ENCODE measurements at regions not wholly inside any gene's neighbourhood (a gene's known extent, or its start where the extent isn't known, plus 50 kb on each side); places are given as distances from the start of the nearest gene placed in this dataset.
A peak's percentile ranks its signal among the peaks of the same experiment; 100 is the strongest.

DNA sequence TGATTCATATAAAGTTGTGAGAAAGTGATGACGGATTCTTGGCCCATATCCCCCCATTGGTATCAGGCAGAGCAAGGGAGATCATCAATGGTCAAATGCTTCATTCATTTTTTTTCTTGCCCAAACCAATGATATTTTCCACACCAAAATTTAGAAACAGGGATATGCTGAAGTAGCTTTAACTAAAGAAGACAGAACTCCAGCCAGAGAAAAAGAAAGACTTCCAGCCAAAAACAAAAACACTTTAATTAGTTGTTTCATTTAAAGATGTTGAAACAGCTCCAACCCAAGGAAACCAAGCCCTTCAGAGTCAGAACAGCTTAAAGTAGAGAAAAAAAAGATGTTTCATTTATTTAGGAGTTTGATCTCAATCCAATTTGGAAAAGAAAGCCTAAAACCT, 358.9 kb upstream of the NBEA start:
- H3K27ac ChIP-seq (ENCODE audit: low read length): no peak overlapping the region
- TF ChIP-seq, protein P1, sequence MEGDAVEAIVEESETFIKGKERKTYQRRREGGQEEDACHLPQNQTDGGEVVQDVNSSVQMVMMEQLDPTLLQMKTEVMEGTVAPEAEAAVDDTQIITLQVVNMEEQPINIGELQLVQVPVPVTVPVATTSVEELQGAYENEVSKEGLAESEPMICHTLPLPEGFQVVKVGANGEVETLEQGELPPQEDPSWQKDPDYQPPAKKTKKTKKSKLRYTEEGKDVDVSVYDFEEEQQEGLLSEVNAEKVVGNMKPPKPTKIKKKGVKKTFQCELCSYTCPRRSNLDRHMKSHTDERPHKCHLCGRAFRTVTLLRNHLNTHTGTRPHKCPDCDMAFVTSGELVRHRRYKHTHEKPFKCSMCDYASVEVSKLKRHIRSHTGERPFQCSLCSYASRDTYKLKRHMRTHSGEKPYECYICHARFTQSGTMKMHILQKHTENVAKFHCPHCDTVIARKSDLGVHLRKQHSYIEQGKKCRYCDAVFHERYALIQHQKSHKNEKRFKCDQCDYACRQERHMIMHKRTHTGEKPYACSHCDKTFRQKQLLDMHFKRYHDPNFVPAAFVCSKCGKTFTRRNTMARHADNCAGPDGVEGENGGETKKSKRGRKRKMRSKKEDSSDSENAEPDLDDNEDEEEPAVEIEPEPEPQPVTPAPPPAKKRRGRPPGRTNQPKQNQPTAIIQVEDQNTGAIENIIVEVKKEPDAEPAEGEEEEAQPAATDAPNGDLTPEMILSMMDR (IDR thresholded peaks at IDR 0.05; ENCODE audit: borderline replicate concordance, extremely low read depth, low read length, poor library complexity, severe bottlenecking): no peak
- TF ChIP-seq EZH2 (IDR thresholded peaks at IDR 0.05; ENCODE audit: borderline replicate concordance, low read depth, low read length, severe bottlenecking): no peak
- no peak overlapping the region for H3K4me2 ChIP-seq (ENCODE audit: insufficient read depth, low read length)
- no peaks in the 10 kb centered on the region for H3K36me3 ChIP-seq (ENCODE audit: insufficient read depth, low read length)
- H3K4me3 ChIP-seq (ENCODE audit: low read depth in 1 of 2, low read length in 2 of 2): no peak overlapping the region
- no peaks in the 10 kb centered on the region for H3K79me2 ChIP-seq (ENCODE audit: insufficient read depth, low read length)
- no peaks in the 10 kb centered on the region for H3K9me3 ChIP-seq (ENCODE audit: insufficient read depth, low read length, severe bottlenecking)
- H2AFZ ChIP-seq (ENCODE audit: low read depth, low read length): no peak overlapping the region
- no peaks in the 10 kb centered on the region for H3K27me3 ChIP-seq (ENCODE audit: insufficient read depth, low read length, poor library complexity)
- no peak for DNase-seq
- no peak overlapping the region for H3K9ac ChIP-seq (ENCODE audit: low read depth, low read length)
- H4K20me1 ChIP-seq (ENCODE audit: insufficient read depth, low read length): no peaks in the 10 kb centered on the region
- H3K4me1 ChIP-seq (ENCODE audit: insufficient read depth, low read length): peaks cover 15% of the 10 kb centered on the region
- ATAC-seq (ENCODE audit: insufficient read depth, low read depth): no peak

DNA sequence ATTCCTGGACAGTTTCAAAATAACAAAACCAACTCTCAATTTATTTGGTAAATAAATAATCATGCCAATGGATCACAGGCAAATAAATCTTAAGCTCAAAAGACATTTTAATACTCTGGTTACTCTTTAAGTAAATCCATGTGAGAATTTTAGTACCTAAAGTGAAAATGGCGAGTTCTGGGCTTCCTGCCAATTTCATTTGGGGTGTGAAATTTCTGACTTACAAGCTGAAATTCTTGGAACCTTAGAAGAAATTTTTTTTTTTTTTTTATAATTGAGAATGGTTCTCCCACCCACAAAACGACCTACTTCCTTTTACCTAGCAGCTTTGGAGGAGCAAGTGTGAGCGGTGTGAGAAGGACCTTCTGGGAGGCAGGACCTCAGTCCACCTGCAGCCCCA, 354.5 kb upstream of the NBEA start:
- Histone ChIP-seq H3K27ac (ENCODE audit: low read length) (peak overlapping the region; percentile 66), H3K79me2 (ENCODE audit: insufficient read depth, low read length) (no peaks in the 10 kb centered on the region), H3K4me1 (ENCODE audit: insufficient read depth, low read length) (peaks cover 22% of the 10 kb centered on the region), H3K9me3 (ENCODE audit: insufficient read depth, low read length, severe bottlenecking) (no peaks in the 10 kb centered on the region), H3K4me3 (ENCODE audit: low read depth in 1 of 2, low read length in 2 of 2) (no peak overlapping the region; a peak in 1 of 4 replicates), H2AFZ (ENCODE audit: low read depth, low read length) (peak overlapping the region; percentile 49; the same call in 1 of the 2 replicates), H3K9ac (ENCODE audit: low read depth, low read length) (no peak overlapping the region), H3K4me2 (ENCODE audit: insufficient read depth, low read length) (peak overlapping the region; percentile 49; the same call in 1 of the 2 replicates), H3K36me3 (ENCODE audit: insufficient read depth, low read length) (no peaks in the 10 kb centered on the region), H3K27me3 (ENCODE audit: insufficient read depth, low read length, poor library complexity) (no peaks in the 10 kb centered on the region), H4K20me1 (ENCODE audit: insufficient read depth, low read length) (no peaks in the 10 kb centered on the region)
- DNase-seq (peak; percentile 71), ATAC-seq (ENCODE audit: insufficient read depth, low read depth) (peak; percentile 82)
- TF ChIP-seq EZH2 (IDR thresholded peaks at IDR 0.05; ENCODE audit: borderline replicate concordance, low read depth, low read length, severe bottlenecking): no peak
- TF ChIP-seq, protein P1 (IDR thresholded peaks at IDR 0.05; ENCODE audit: borderline replicate concordance, extremely low read depth, low read length, poor library complexity, severe bottlenecking): no peak

GRCh38 chr13:34588362-34588761, 353.7 kb upstream of the NBEA start:
- H2AFZ ChIP-seq (ENCODE audit: low read depth, low read length): no peak overlapping the region
- peaks cover 22% of the 10 kb centered on the region for H3K4me1 ChIP-seq (ENCODE audit: insufficient read depth, low read length)
- no peaks in the 10 kb centered on the region for H3K9me3 ChIP-seq (ENCODE audit: insufficient read depth, low read length, severe bottlenecking)
- no peaks in the 10 kb centered on the region for H4K20me1 ChIP-seq (ENCODE audit: insufficient read depth, low read length)
- H3K4me3 ChIP-seq (ENCODE audit: low read depth in 1 of 2, low read length in 2 of 2): no peak overlapping the region
- DNase-seq: no peak
- H3K9ac ChIP-seq (ENCODE audit: low read depth, low read length): no peak overlapping the region
- H3K27ac ChIP-seq (ENCODE audit: low read length): peak overlapping the region; percentile 66
- H3K27me3 ChIP-seq (ENCODE audit: insufficient read depth, low read length, poor library complexity): no peaks in the 10 kb centered on the region
- ATAC-seq (ENCODE audit: insufficient read depth, low read depth): peak; percentile 22; the same call in 1 of the 3 replicates
- no peaks in the 10 kb centered on the region for H3K79me2 ChIP-seq (ENCODE audit: insufficient read depth, low read length)
- TF ChIP-seq, protein P1 (IDR thresholded peaks at IDR 0.05; ENCODE audit: borderline replicate concordance, extremely low read depth, low read length, poor library complexity, severe bottlenecking): no peak
- TF ChIP-seq EZH2 (IDR thresholded peaks at IDR 0.05; ENCODE audit: borderline replicate concordance, low read depth, low read length, severe bottlenecking): no peak
- H3K4me2 ChIP-seq (ENCODE audit: insufficient read depth, low read length): peak overlapping the region; percentile 49; the same call in 1 of the 2 replicates
- no peaks in the 10 kb centered on the region for H3K36me3 ChIP-seq (ENCODE audit: insufficient read depth, low read length)

DNA sequence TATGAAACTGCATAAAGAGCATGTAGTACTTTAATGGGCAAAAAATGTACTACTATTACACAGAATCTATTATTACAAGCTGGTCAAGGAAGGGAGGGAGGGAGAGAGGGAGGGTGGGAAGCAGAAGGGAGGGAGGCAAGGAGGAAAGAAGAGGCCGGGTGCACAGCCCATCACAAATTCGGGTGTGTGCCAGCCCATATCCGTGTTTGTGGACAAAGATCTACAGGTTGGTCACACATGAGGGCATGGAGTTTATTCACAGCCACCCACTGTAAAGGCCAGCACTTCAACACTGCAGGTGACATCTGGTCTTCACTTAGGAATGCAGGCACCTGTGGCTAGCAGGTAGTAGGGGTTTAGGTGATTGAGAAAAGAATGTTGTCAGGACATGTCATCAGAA, 352.5 kb upstream of the NBEA start:
- DNase-seq (no peak), ATAC-seq (ENCODE audit: insufficient read depth, low read depth) (no peak)
- no peak overlapping the region for H3K4me3 ChIP-seq (ENCODE audit: low read depth in 1 of 2, low read length in 2 of 2)
- no peaks in the 10 kb centered on the region for H3K79me2 ChIP-seq (ENCODE audit: insufficient read depth, low read length)
- no peaks in the 10 kb centered on the region for H3K36me3 ChIP-seq (ENCODE audit: insufficient read depth, low read length)
- H3K4me1 ChIP-seq (ENCODE audit: insufficient read depth, low read length): peaks cover 22% of the 10 kb centered on the region
- no peak overlapping the region for H3K4me2 ChIP-seq (ENCODE audit: insufficient read depth, low read length)
- no peaks in the 10 kb centered on the region for H3K9me3 ChIP-seq (ENCODE audit: insufficient read depth, low read length, severe bottlenecking)
- no peaks in the 10 kb centered on the region for H3K27me3 ChIP-seq (ENCODE audit: insufficient read depth, low read length, poor library complexity)
- TF ChIP-seq, protein P1 (IDR thresholded peaks at IDR 0.05; ENCODE audit: borderline replicate concordance, extremely low read depth, low read length, poor library complexity, severe bottlenecking): no peak
- no peak for TF ChIP-seq EZH2 (IDR thresholded peaks at IDR 0.05; ENCODE audit: borderline replicate concordance, low read depth, low read length, severe bottlenecking)
- H3K27ac ChIP-seq (ENCODE audit: low read length): no peak overlapping the region
- no peak overlapping the region for H2AFZ ChIP-seq (ENCODE audit: low read depth, low read length)
- no peak overlapping the region for H3K9ac ChIP-seq (ENCODE audit: low read depth, low read length)
- H4K20me1 ChIP-seq (ENCODE audit: insufficient read depth, low read length): no peaks in the 10 kb centered on the region

Measured in DND-41 (cell line).